SK-N-SH treated with all-trans-retinoic acid at 6 μM for 48 hours (cell line): ENCODE measurements at regions not wholly inside any gene's neighbourhood (a gene's known extent, or its start where the extent isn't known, plus 50 kb on each side); places are given as distances from the start of the nearest gene placed in this dataset.

ENCODE experiments used
- ATAC-seq: fragments of 200-7000 bp; cut with Tn5 transposase; 3 replicates; pipeline ENCODE4 v1.9.1; 2020; ENCODE audit warnings: mild to moderate bottlenecking, moderate library complexity
- CREB5 ChIP-seq: fragments of 250-450 bp; sonication (Bioruptor Pico); IDR thresholded peaks from 2 replicates; pipeline ENCODE4 v1.5.1; 2020; ENCODE audit warnings: low read depth, mild to moderate bottlenecking, moderate library complexity
- CSRNP3 ChIP-seq: fragments of 250-450 bp; sonication (Bioruptor Pico); IDR thresholded peaks from 2 replicates; pipeline ENCODE4 v1.5.1; 2021; ENCODE audit warnings: mild to moderate bottlenecking, moderate library complexity
- GLIS3 ChIP-seq: fragments of 250-450 bp; sonication (Bioruptor Pico); IDR thresholded peaks from 2 replicates; pipeline ENCODE4 v1.5.0; 2020; ENCODE audit warnings: mild to moderate bottlenecking, moderate library complexity
- ISL1 ChIP-seq: fragments of 250-450 bp; sonication (Bioruptor Pico); IDR thresholded peaks from 2 replicates; pipeline ENCODE4 v2.1.2; 2022; ENCODE audit warnings: mild to moderate bottlenecking, moderate library complexity
- OSR1 ChIP-seq: fragments of 250-450 bp; sonication (Bioruptor Pico); IDR thresholded peaks from 2 replicates; pipeline ENCODE4 v1.8.0; 2022; ENCODE audit warnings: moderate library complexity, mild to moderate bottlenecking, inconsistent platforms
- PATZ1 ChIP-seq: fragments of 250-450 bp; sonication (Bioruptor Pico); IDR thresholded peaks from 2 replicates; pipeline ENCODE4 v1.8.0; 2020; ENCODE audit warnings: mild to moderate bottlenecking, moderate library complexity, borderline replicate concordance
- PPARA ChIP-seq: fragments of 250-450 bp; sonication (Bioruptor Pico); IDR thresholded peaks from 2 replicates; pipeline ENCODE4 v1.5.0; 2020; ENCODE audit warnings: mild to moderate bottlenecking, borderline replicate concordance
- RARB ChIP-seq: fragments of 250-450 bp; sonication (Bioruptor Pico); IDR thresholded peaks from 2 replicates; pipeline ENCODE4 v1.8.0; 2021; ENCODE audit warnings: mild to moderate bottlenecking, moderate library complexity
- TCF4 ChIP-seq: fragments of 250-450 bp; sonication (Bioruptor Pico); IDR thresholded peaks from 2 replicates; pipeline ENCODE4 v1.8.0; 2021; ENCODE audit warnings: mild to moderate bottlenecking, moderate library complexity, borderline replicate concordance
- TOX ChIP-seq: fragments of 250-450 bp; sonication (Bioruptor Pico); IDR thresholded peaks from 2 replicates; pipeline ENCODE4 v1.8.0; 2021; ENCODE audit warnings: mild to moderate bottlenecking, moderate library complexity, borderline replicate concordance
- ZC3H10 ChIP-seq: fragments of 250-450 bp; sonication (Bioruptor Pico); IDR thresholded peaks from 2 replicates; pipeline ENCODE4 v1.5.1; 2021; ENCODE audit warnings: mild to moderate bottlenecking, moderate library complexity
- ZFP3 ChIP-seq: fragments of 250-450 bp; sonication (Bioruptor Pico); IDR thresholded peaks from 2 replicates; pipeline ENCODE4 v1.5.0; 2020; ENCODE audit warnings: mild to moderate bottlenecking, moderate library complexity
- ZFP30 ChIP-seq: fragments of 450-650 bp; formaldehyde crosslinking; IDR thresholded peaks from 2 replicates; pipeline ENCODE4 v1.5.0; 2022; ENCODE audit warnings: mild to moderate bottlenecking, moderate library complexity
- ZNF565 ChIP-seq: fragments of 450-650 bp; formaldehyde crosslinking; conservative IDR thresholded peaks from 2 replicates; pipeline ENCODE4 v1.5.0; 2020; ENCODE audit warnings: low read depth, mild to moderate bottlenecking, moderate library complexity
- ZNF70 ChIP-seq: fragments of 450-650 bp; formaldehyde crosslinking; IDR thresholded peaks from 2 replicates; pipeline ENCODE4 v1.5.0; 2020; ENCODE audit warnings: mild to moderate bottlenecking, moderate library complexity
- ZNF8 ChIP-seq: fragments of 450-650 bp; formaldehyde crosslinking; IDR thresholded peaks from 2 replicates; pipeline ENCODE4 v1.5.0; 2020; ENCODE audit warnings: mild to moderate bottlenecking, moderate library complexity
- TF ChIP-seq, protein P1 (sequence below): fragments of 250-450 bp; sonication (Bioruptor Pico); IDR thresholded peaks from 2 replicates; pipeline ENCODE4 v1.8.0; 2021; ENCODE audit warnings: low read depth, mild to moderate bottlenecking, moderate library complexity, borderline replicate concordance
- TF ChIP-seq, protein P2 (sequence below): fragments of 250-450 bp; sonication (Bioruptor Pico); IDR thresholded peaks from 2 replicates; pipeline ENCODE4 v1.5.0; 2020; ENCODE audit warnings: mild to moderate bottlenecking, moderate library complexity

- TF ChIP-seq, protein P1, sequence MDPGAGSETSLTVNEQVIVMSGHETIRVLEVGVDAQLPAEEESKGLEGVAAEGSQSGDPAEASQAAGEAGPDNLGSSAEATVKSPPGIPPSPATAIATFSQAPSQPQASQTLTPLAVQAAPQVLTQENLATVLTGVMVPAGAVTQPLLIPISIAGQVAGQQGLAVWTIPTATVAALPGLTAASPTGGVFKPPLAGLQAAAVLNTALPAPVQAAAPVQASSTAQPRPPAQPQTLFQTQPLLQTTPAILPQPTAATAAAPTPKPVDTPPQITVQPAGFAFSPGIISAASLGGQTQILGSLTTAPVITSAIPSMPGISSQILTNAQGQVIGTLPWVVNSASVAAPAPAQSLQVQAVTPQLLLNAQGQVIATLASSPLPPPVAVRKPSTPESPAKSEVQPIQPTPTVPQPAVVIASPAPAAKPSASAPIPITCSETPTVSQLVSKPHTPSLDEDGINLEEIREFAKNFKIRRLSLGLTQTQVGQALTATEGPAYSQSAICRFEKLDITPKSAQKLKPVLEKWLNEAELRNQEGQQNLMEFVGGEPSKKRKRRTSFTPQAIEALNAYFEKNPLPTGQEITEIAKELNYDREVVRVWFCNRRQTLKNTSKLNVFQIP, result no peak
- TF ChIP-seq TOX (CRISPR knock-in tag), result no peak
Observed at GRCh38 chrX:97747346-97747745, 863.6 kb downstream of the RPA4 start (continued).

DNA sequence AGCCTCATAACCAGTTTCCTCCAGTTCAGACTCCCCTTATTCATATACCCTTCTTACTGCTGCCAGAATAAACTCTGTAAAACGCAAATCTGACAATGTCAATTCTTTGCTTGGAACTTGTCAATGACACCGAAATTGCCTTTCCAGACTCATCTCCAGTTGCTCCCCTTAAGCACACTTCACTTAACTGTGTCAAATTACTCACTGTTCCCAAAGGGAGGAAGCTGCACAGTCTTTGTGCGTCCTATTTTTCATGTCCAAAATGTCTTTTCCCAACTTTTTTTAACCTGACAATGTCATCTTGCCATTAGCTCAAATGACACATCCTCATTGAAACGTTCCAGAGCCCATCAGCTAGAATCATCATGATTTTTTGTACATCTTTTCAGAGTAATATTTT, 867.3 kb downstream of the RPA4 start:
- TF ChIP-seq ZNF70 (CRISPR knock-in tag), result no peak
- ATAC-seq, result no peak

- no peak for ATAC-seq
- TF ChIP-seq ZC3H10 (CRISPR knock-in tag), result no peak
- no peak for TF ChIP-seq ZNF70 (CRISPR knock-in tag)
- TF ChIP-seq GLIS3 (CRISPR knock-in tag), result no peak
- no peak for TF ChIP-seq RARB (CRISPR knock-in tag)
- TF ChIP-seq TCF4 (CRISPR knock-in tag), result no peak
- TF ChIP-seq PPARA, result no peak
- no peak for TF ChIP-seq ZFP3
- no peak for TF ChIP-seq PATZ1
Observed at GRCh38 chrX:97751735-97752134, 868.0 kb downstream of the RPA4 start.

GRCh38 chrX:97756879-97757278, 873.2 kb downstream of the RPA4 start:
- TF ChIP-seq, protein P2, sequence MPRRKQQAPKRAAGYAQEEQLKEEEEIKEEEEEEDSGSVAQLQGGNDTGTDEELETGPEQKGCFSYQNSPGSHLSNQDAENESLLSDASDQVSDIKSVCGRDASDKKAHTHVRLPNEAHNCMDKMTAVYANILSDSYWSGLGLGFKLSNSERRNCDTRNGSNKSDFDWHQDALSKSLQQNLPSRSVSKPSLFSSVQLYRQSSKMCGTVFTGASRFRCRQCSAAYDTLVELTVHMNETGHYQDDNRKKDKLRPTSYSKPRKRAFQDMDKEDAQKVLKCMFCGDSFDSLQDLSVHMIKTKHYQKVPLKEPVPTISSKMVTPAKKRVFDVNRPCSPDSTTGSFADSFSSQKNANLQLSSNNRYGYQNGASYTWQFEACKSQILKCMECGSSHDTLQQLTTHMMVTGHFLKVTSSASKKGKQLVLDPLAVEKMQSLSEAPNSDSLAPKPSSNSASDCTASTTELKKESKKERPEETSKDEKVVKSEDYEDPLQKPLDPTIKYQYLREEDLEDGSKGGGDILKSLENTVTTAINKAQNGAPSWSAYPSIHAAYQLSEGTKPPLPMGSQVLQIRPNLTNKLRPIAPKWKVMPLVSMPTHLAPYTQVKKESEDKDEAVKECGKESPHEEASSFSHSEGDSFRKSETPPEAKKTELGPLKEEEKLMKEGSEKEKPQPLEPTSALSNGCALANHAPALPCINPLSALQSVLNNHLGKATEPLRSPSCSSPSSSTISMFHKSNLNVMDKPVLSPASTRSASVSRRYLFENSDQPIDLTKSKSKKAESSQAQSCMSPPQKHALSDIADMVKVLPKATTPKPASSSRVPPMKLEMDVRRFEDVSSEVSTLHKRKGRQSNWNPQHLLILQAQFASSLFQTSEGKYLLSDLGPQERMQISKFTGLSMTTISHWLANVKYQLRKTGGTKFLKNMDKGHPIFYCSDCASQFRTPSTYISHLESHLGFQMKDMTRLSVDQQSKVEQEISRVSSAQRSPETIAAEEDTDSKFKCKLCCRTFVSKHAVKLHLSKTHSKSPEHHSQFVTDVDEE (CRISPR knock-in tag), result no peak
- TF ChIP-seq ZNF8 (CRISPR knock-in tag), result no peak
- TF ChIP-seq ZFP30 (CRISPR knock-in tag), result no peak
- TF ChIP-seq ZNF70 (CRISPR knock-in tag), result no peak
- no peak for TF ChIP-seq OSR1 (CRISPR knock-in tag)
- no peak for TF ChIP-seq CSRNP3
- TF ChIP-seq ZNF565 (CRISPR knock-in tag), result no peak
- TF ChIP-seq CREB5, result no peak

DNA sequence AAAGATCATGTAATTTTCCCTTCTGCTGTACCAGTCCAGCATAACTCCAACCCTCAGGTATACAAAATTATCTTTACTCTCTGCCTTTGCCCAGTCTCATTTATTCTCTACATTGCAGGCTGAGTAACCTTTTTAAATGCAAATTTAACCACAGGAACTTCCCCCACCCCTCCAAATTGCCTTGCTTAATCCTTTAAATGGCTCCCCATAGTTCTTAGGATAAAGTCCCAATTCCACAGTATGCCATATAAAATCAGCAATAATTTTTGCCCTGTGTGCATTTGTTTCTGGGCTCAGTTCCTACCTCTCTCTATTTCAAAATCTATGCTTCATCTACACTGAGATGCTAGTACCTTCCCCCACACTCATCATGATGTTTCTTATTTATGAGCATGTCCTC, 879.7 kb downstream of the RPA4 start:
- no peak for TF ChIP-seq ZNF70 (CRISPR knock-in tag)
- TF ChIP-seq ISL1 (CRISPR knock-in tag), result no peak
- no peak for TF ChIP-seq CSRNP3
- no peak for TF ChIP-seq CREB5
- TF ChIP-seq ZNF8 (CRISPR knock-in tag), result no peak
- no peak for ATAC-seq

More at GRCh38 chrX:97756879-97757278, 873.2 kb downstream of the RPA4 start:
- no peak for ATAC-seq
